Spleen (tissue), 11 donors: ENCODE measurements at regions not wholly inside any gene's neighbourhood (a gene's known extent, or its start where the extent isn't known, plus 50 kb on each side); places are given as distances from the start of the nearest gene placed in this dataset.

Experiments
- DNase-seq: peaks from one replicate; pipeline ENCODE4 v3.0.0-alpha.2; 2020
- H3K27ac ChIP-seq, 8 donors: fragments of 200-600 bp; sonication (generic) in 7 of 8; 1 replicate in 4 of 8; 2 replicates in 4 of 8; pipeline versions ENCODE4 v1.5.0 to v1.8.0; 2016 to 2021; ENCODE audit warnings: inconsistent platforms in 4 of 8, mild to moderate bottlenecking in 4 of 8, moderate library complexity in 1 of 8
- H3K27me3 ChIP-seq, 7 donors: fragments of 200-600 bp; sonication (generic) in 6 of 7; replicated peaks in 1 of 7; 1 replicate in 4 of 7; 2 replicates in 3 of 7; pipeline versions ENCODE4 v1.5.0 to v1.8.0; 2016 to 2021; ENCODE audit warnings: inconsistent platforms in 3 of 7, mild to moderate bottlenecking in 1 of 7
- H3K36me3 ChIP-seq, 6 donors: fragments of 200-600 bp; sonication (generic) in 5 of 6; 1 replicate in 4 of 6; 2 replicates in 2 of 6; pipeline versions ENCODE4 v1.5.0 to v1.8.0; 2016 to 2021; ENCODE audit warnings: inconsistent platforms in 2 of 6
- H3K4me1 ChIP-seq, 6 donors: fragments of 200-600 bp; sonication (generic) in 5 of 6; 1 replicate in 3 of 6; 2 replicates in 3 of 6; pipeline versions ENCODE4 v1.5.0 to v1.8.0; 2016 to 2021; ENCODE audit warnings: inconsistent platforms in 3 of 6
- H3K4me3 ChIP-seq, 8 donors: fragments of 200-600 bp; sonication (generic) in 7 of 8; 1 replicate in 4 of 8; 2 replicates in 4 of 8; pipeline versions ENCODE4 v1.5.0 to v1.8.0; 2016 to 2021; ENCODE audit warnings: inconsistent platforms in 4 of 8, mild to moderate bottlenecking in 4 of 8, moderate library complexity in 2 of 8
- H3K9me3 ChIP-seq, 8 donors: fragments of 200-600 bp; sonication (generic) in 7 of 8; 1 replicate in 4 of 8; 2 replicates in 4 of 8; pipeline versions ENCODE4 v1.5.0 to v1.8.0; 2016 to 2021; ENCODE audit warnings: inconsistent platforms in 4 of 8
- CTCF ChIP-seq, 11 experiments: fragments of 200-600 bp in 7 of 11; fragments of 450-650 bp in 4 of 11; sonication (generic) in 4 of 11; IDR thresholded peaks in 8 of 11; conservative IDR thresholded peaks in 3 of 11; 1 replicate in 7 of 11; 2 replicates in 4 of 11; pipeline versions ENCODE4 v1.4.0 to v1.8.0; 2016 to 2021; ENCODE audit warnings: antibody characterized with exemption in 11 of 11, inconsistent platforms in 4 of 11, mild to moderate bottlenecking in 1 of 11
- POLR2A ChIP-seq, 3 donors: fragments of 450-650 bp; IDR thresholded peaks; one replicate each; pipeline ENCODE4 v1.5.1; 2017; ENCODE audit warnings: antibody characterized with exemption in 3 of 3, mild to moderate bottlenecking in 1 of 3
- POLR2AphosphoS5 ChIP-seq, 3 donors: sonication (generic); formaldehyde crosslinking; IDR thresholded peaks; one replicate each; pipeline ENCODE4 v1.5.1; 2017; ENCODE audit warnings: antibody characterized with exemption in 3 of 3
- WGBS, 5 donors: extraction: QIAGEN DNeasy Blood & Tissue Kit in 3 of 5; methylation state at CpG; one replicate each; pipeline versions ENCODE4 v1.1.5 to v1.1.7; 2013 to 2018; 5-methylcytosine and 5-hydroxymethylcytosine counted together
- intact Hi-C: fragments of 100-400 bp; cut with DNase I; formaldehyde crosslinking; loops from one replicate; pipeline ENCODE4 v1.15.0; 2023; ENCODE audit warnings: low total_unique reads
- donor health status: healthy with polysubstance abuse.
- donor health status: DM: no; HTN: no; CAD: no; lungs with moderate emphysema.
- donor health status: DM: no; HTN: no; CAD: no.
- donor health status: Bipolar disorder and iron deficiency.
- donor health status: healthy.
- donor health status: DM: no; HTN: no; CAD: no.
- donor health status: DM: yes; HTN: yes; CAD: no.

- Histone ChIP-seq H3K36me3 (no peaks in the 10 kb centered on the region), H3K9me3 (no peaks in the 10 kb centered on the region), H3K27me3 (no peaks in the 10 kb centered on the region), H3K27ac (no peak overlapping the region), H3K4me1 (no peaks in the 10 kb centered on the region), H3K4me3 (no peak overlapping the region)
- TF ChIP-seq POLR2A (IDR thresholded peaks at IDR 0.05) (no peak), CTCF (IDR thresholded peaks at IDR 0.05 in 8 of 11, conservative IDR thresholded peaks at IDR 0.05 in 3 of 11) (no peak), POLR2AphosphoS5 (IDR thresholded peaks at IDR 0.05) (no peak)
- DNase-seq: no peak
- intact Hi-C loops: no loop called here
- WGBS, 5 donors: 90 to 97% (median 91%) methylated on average over 12 of the region's 12 CpGs
These were observed 1426.4 kb downstream of the PCDH9 start for GRCh38 chr13:65803530-65804392.

- Histone ChIP-seq H3K27me3 (no peaks in the 10 kb centered on the region), H3K27ac (no peak overlapping the region), H3K4me3 (no peak overlapping the region), H3K4me1 (no peaks in the 10 kb centered on the region), H3K36me3 (no peaks in the 10 kb centered on the region), H3K9me3 (peaks cover 0 to 9% (median 0%) of the 10 kb centered on the region in 8 donors)
- no peak for DNase-seq
- intact Hi-C loops: no loop called here
- TF ChIP-seq POLR2A (IDR thresholded peaks at IDR 0.05) (no peak), POLR2AphosphoS5 (IDR thresholded peaks at IDR 0.05) (no peak), CTCF (IDR thresholded peaks at IDR 0.05 in 8 of 11, conservative IDR thresholded peaks at IDR 0.05 in 3 of 11) (no peak)
- 0 to 72% (median 27%) methylated on average over 1 of the region's 1 CpG for WGBS, 5 donors
These were observed 1440.3 kb downstream of the PCDH9 start for GRCh38 chr13:65789815-65790214.

GRCh38 chr13:65787082-65787481 lies 1443.1 kb downstream of the PCDH9 start:
- no peaks in the 10 kb centered on the region for H3K4me1 ChIP-seq
- 86 to 91% (median 89%) methylated on average over 3 of the region's 3 CpGs for WGBS, 5 donors
- intact Hi-C loops: no loop called here

More at GRCh38 chr13:65787082-65787481, 1443.1 kb downstream of the PCDH9 start:
- Histone ChIP-seq H3K27me3 (no peaks in the 10 kb centered on the region), H3K4me3 (no peak overlapping the region), H3K9me3 (peaks cover 0 to 26% (median 0%) of the 10 kb centered on the region in 8 donors), H3K27ac (no peak overlapping the region), H3K36me3 (no peaks in the 10 kb centered on the region)
- TF ChIP-seq CTCF (IDR thresholded peaks at IDR 0.05 in 8 of 11, conservative IDR thresholded peaks at IDR 0.05 in 3 of 11) (no peak), POLR2A (IDR thresholded peaks at IDR 0.05) (no peak), POLR2AphosphoS5 (IDR thresholded peaks at IDR 0.05) (no peak)
- DNase-seq: no peak
